Peyer's patch (tissue), 4 donors: ENCODE measurements at regions not wholly inside any gene's neighbourhood (a gene's known extent, or its start where the extent isn't known, plus 50 kb on each side); places are given as distances from the start of the nearest gene placed in this dataset.

Experiments
- CTCF ChIP-seq, 6 experiments: fragments of 450-650 bp in 4 of 6; fragments of 200-600 bp in 2 of 6; sonication (generic) in 1 of 6; IDR thresholded peaks; one replicate each; pipeline ENCODE4 v1.5.1; 2017 to 2019; ENCODE audit warnings: antibody characterized with exemption in 6 of 6, mild to moderate bottlenecking in 3 of 6, moderate library complexity in 1 of 6
- POLR2A ChIP-seq, 2 donors: fragments of 450-650 bp; IDR thresholded peaks; one replicate each; pipeline ENCODE4 v1.5.1; 2017; ENCODE audit warnings: antibody characterized with exemption in 2 of 2, mild to moderate bottlenecking in 2 of 2, moderate library complexity in 2 of 2

- TF ChIP-seq CTCF (IDR thresholded peaks at IDR 0.05) (no peak), POLR2A (IDR thresholded peaks at IDR 0.05) (no peak)
Measured at GRCh38 chr4:164215113-164215741, 538.7 kb upstream of the SMIM31 start.
